OCI-LY7 (cell line): ENCODE measurements at regions not wholly inside any gene's neighbourhood (a gene's known extent, or its start where the extent isn't known, plus 50 kb on each side); places are given as distances from the start of the nearest gene placed in this dataset.

Source experiments
- EZH2phosphoT487 ChIP-seq: fragments of 200-600 bp; sonication (generic); IDR thresholded peaks from 2 replicates; pipeline ENCODE4 v1.6.1; 2018; ENCODE audit warnings: low read depth, borderline replicate concordance, mild to moderate bottlenecking, mixed run types, antibody characterized with exemption, low read length, moderate library complexity, mixed read lengths
- TF ChIP-seq, protein P1 (sequence below): fragments of 200-600 bp; sonication (generic); conservative IDR thresholded peaks from 2 replicates; pipeline ENCODE4 v1.5.1; 2014; ENCODE audit warnings: mild to moderate bottlenecking, antibody characterized with exemption, low read length, moderate library complexity, mixed read lengths

GRCh38 chr7:69426705-69427104, 171.6 kb upstream of the AUTS2 start:
- TF ChIP-seq, protein P1, sequence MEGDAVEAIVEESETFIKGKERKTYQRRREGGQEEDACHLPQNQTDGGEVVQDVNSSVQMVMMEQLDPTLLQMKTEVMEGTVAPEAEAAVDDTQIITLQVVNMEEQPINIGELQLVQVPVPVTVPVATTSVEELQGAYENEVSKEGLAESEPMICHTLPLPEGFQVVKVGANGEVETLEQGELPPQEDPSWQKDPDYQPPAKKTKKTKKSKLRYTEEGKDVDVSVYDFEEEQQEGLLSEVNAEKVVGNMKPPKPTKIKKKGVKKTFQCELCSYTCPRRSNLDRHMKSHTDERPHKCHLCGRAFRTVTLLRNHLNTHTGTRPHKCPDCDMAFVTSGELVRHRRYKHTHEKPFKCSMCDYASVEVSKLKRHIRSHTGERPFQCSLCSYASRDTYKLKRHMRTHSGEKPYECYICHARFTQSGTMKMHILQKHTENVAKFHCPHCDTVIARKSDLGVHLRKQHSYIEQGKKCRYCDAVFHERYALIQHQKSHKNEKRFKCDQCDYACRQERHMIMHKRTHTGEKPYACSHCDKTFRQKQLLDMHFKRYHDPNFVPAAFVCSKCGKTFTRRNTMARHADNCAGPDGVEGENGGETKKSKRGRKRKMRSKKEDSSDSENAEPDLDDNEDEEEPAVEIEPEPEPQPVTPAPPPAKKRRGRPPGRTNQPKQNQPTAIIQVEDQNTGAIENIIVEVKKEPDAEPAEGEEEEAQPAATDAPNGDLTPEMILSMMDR = no peak
- no peak for TF ChIP-seq EZH2phosphoT487
